PC-3 (cell line): ENCODE measurements at regions not wholly inside any gene's neighbourhood (a gene's known extent, or its start where the extent isn't known, plus 50 kb on each side); places are given as distances from the start of the nearest gene placed in this dataset.

ENCODE experiments used
- ATAC-seq: fragments of 200-7000 bp; cut with Tn5 transposase; 2 replicates; pipeline ENCODE4 v1.9.1; 2020; ENCODE audit warnings: mild to moderate bottlenecking, moderate library complexity
- BruUV-seq: library from RNA; stranded (reverse); fragments of 400-500 nt; replicated peaks from 2 replicates; lab custom pipeline; 2021; lab: Mats Ljungman, UMichigan
- CTCF ChIA-PET: fragments of 300-600 bp; sonication (Branson Sonifier 250); formaldehyde crosslinking; loops from one replicate; lab custom pipeline; 2022; ENCODE audit warnings: antibody characterized with exemption; lab: Charles Lee
- POLR2A ChIA-PET: fragments of 300-600 bp; sonication (Branson Sonifier 250); formaldehyde crosslinking; loops from one replicate; lab custom pipeline; 2022; ENCODE audit warnings: antibody characterized with exemption; ENCODE audit not compliant: unreplicated experiment; lab: Charles Lee
- DNase-seq: peaks from one replicate; pipeline ENCODE4 v3.0.0-alpha.2; 2015
- H2AFZ ChIP-seq: fragments of 300-600 bp; sonication (generic); 2 replicates; pipeline ENCODE4 v1.6.0; 2016; ENCODE audit warnings: antibody characterized with exemption, low read length
- H3F3A ChIP-seq: fragments of 300-600 bp; sonication (generic); one replicate; pipeline ENCODE4 v1.6.0; 2017; ENCODE audit warnings: antibody characterized with exemption, low read length, control low read depth, mild to moderate bottlenecking; ENCODE audit not compliant: unreplicated experiment
- H3K27ac ChIP-seq: fragments of 300-600 bp; sonication (generic); 2 replicates; pipeline ENCODE4 v1.5.1; 2016; ENCODE audit warnings: mild to moderate bottlenecking, low read length
- H3K27me3 ChIP-seq: fragments of 300-600 bp; sonication (generic); 2 replicates; pipeline ENCODE4 v1.6.1; 2016; ENCODE audit warnings: low read length, mixed read lengths
- H3K36me3 ChIP-seq: fragments of 300-600 bp; sonication (generic); 2 replicates; pipeline ENCODE4 v1.6.1; 2016; ENCODE audit warnings: low read depth, mixed run types, low read length, mixed read lengths
- H3K4me1 ChIP-seq: fragments of 300-600 bp; sonication (generic); 2 replicates; pipeline ENCODE4 v1.5.1; 2016; ENCODE audit warnings: low read length; ENCODE audit not compliant: insufficient read depth
- H3K4me2 ChIP-seq: fragments of 300-600 bp; sonication (generic); 2 replicates; pipeline ENCODE4 v1.6.0; 2016; ENCODE audit warnings: low read length
- H3K4me3 ChIP-seq: fragments of 300-600 bp; sonication (generic); 2 replicates; pipeline ENCODE4 v1.5.1; 2016; ENCODE audit warnings: mild to moderate bottlenecking, low read length, mixed read lengths
- H3K79me2 ChIP-seq: fragments of 300-600 bp; sonication (generic); 2 replicates; pipeline ENCODE4 v1.6.1; 2017; ENCODE audit warnings: low read length, mixed read lengths
- H3K9ac ChIP-seq: fragments of 300-600 bp; sonication (generic); 2 replicates; pipeline ENCODE4 v1.6.0; 2016; ENCODE audit warnings: mild to moderate bottlenecking, low read length
- H3K9me2 ChIP-seq: fragments of 300-600 bp; sonication (generic); replicated peaks from 2 replicates; pipeline ENCODE4 v1.6.1; 2016; ENCODE audit warnings: mixed run types, low read length, mixed read lengths
- H3K9me3 ChIP-seq: fragments of 300-600 bp; sonication (generic); 2 replicates; pipeline ENCODE4 v1.6.1; 2016; ENCODE audit warnings: low read length, mixed read lengths
- H4K20me1 ChIP-seq: fragments of 300-600 bp; sonication (generic); 2 replicates; pipeline ENCODE4 v1.6.1; 2016; ENCODE audit warnings: low read length, mixed read lengths
- CTCF ChIP-seq: fragments of 300-600 bp; sonication (generic); conservative IDR thresholded peaks from 2 replicates; pipeline ENCODE4 v1.5.1; 2017; ENCODE audit warnings: antibody characterized with exemption, low read depth, mild to moderate bottlenecking, low read length
- EZH2 ChIP-seq: fragments of 300-600 bp; sonication (generic); IDR thresholded peaks from one replicate; pipeline ENCODE4 v1.6.1; 2017; ENCODE audit warnings: antibody characterized with exemption, mild to moderate bottlenecking, low read length; ENCODE audit not compliant: unreplicated experiment
- EZH2phosphoT487 ChIP-seq: fragments of 300-600 bp; sonication (generic); IDR thresholded peaks from 2 replicates; pipeline ENCODE4 v1.6.1; 2018; ENCODE audit warnings: mild to moderate bottlenecking, antibody characterized with exemption, low read length, borderline replicate concordance
- intact Hi-C: fragments of 100-400 bp; cut with micrococcal nuclease; formaldehyde crosslinking; loops from 2 replicates; pipeline ENCODE4 v1.9.0; 2023

DNA sequence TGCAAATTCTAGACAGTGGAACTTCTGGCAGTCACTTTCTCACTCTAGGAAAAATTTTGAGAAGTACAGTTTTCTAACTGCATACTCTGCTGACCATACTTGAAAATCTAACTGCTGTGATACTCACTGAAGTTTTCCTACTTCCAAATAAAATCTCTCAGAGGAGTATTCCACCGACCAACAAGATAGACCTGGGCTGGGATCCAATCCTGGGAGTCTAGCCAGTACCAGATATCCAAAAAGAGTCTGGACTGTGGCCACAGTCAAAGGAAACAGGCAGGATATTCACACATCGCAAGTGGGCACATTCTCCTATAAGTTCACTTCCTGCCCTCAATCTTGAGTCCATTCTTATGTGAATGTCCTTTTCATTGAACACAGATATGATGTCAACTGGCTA is 1138.7 kb upstream of the PCDH7 start:
- Histone ChIP-seq H4K20me1 (no peaks in the 10 kb centered on the region), H3K4me2 (no peak overlapping the region), H3K9ac (no peak overlapping the region), H3K9me3 (no peaks in the 10 kb centered on the region), H3K79me2 (no peaks in the 10 kb centered on the region), H2AFZ (no peak overlapping the region), H3K27ac (no peak overlapping the region), H3K4me3 (no peak overlapping the region), H3K27me3 (no peaks in the 10 kb centered on the region), H3F3A (no peaks in the 10 kb centered on the region), H3K4me1 (no peaks in the 10 kb centered on the region), H3K9me2 (no peaks in the 10 kb centered on the region), H3K36me3 (no peaks in the 10 kb centered on the region)
- ChIA-PET POLR2A (no interaction called here), CTCF (no interaction called here)
- ATAC-seq (no peak; the same call in 1 of the 2 replicates), DNase-seq (no peak)
- BruUV-seq, result no TSS peak
- intact Hi-C loops, result no loop called here
- TF ChIP-seq EZH2 (no peak), EZH2phosphoT487 (no peak), CTCF (no peak)

- H3K4me2 ChIP-seq, result no peak overlapping the region
- peaks cover 6% of the 10 kb centered on the region for H3K4me1 ChIP-seq
- H3K79me2 ChIP-seq, result no peaks in the 10 kb centered on the region
- peak overlapping the region; percentile 20; the same call in 1 of the 2 replicates for H3K9ac ChIP-seq
- peak; percentile 75 for DNase-seq
- TF ChIP-seq EZH2, result no peak
- TF ChIP-seq EZH2phosphoT487, result no peak
- TF ChIP-seq CTCF, result no peak
- ChIA-PET POLR2A (no interaction called here), CTCF (no interaction called here)
- no peaks in the 10 kb centered on the region for H3K9me2 ChIP-seq
- no peak overlapping the region for H2AFZ ChIP-seq
- no peaks in the 10 kb centered on the region for H3K9me3 ChIP-seq
- BruUV-seq, result no TSS peak
- H3K36me3 ChIP-seq, result no peaks in the 10 kb centered on the region
- peak; percentile 99 for ATAC-seq
- intact Hi-C loops, result no loop called here
- no peaks in the 10 kb centered on the region for H4K20me1 ChIP-seq
- H3K27ac ChIP-seq, result peak overlapping the region; percentile 81
- H3K27me3 ChIP-seq, result no peaks in the 10 kb centered on the region
- H3K4me3 ChIP-seq, result no peak overlapping the region
- no peaks in the 10 kb centered on the region for H3F3A ChIP-seq
Measured at GRCh38 chr4:29588617-29589016, 1131.6 kb upstream of the PCDH7 start.

DNA sequence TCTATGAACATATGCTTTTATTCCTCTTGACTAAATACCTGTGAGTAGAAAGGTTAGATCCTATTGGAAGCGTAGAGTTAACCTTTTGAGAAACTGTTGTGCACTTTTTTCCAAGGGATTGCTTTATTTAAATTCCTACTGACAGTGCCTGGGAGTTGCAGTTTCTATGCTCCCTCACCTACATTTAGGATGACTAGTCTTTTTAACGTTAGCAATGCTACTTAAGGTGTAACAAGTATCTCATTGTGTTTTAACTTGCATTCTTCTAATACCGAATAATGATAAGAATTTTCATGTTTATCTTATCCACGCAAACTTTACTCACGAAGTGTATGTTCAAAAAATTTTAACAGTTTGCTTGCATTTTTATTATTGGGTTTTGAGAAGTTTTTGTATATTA is 1123.9 kb upstream of the PCDH7 start:
- Histone ChIP-seq H3K27me3 (no peaks in the 10 kb centered on the region), H3K9me3 (no peaks in the 10 kb centered on the region), H3K27ac (peak overlapping the region; percentile 76), H3K36me3 (no peaks in the 10 kb centered on the region), H3K9ac (peak overlapping the region; percentile 49), H3K79me2 (no peaks in the 10 kb centered on the region), H3K4me3 (no peak overlapping the region), H2AFZ (peak overlapping the region; percentile 56), H3K9me2 (no peaks in the 10 kb centered on the region), H3K4me2 (peak overlapping the region; percentile 49), H4K20me1 (no peaks in the 10 kb centered on the region), H3F3A (no peaks in the 10 kb centered on the region), H3K4me1 (peaks cover 13% of the 10 kb centered on the region)
- BruUV-seq, result no TSS peak
- TF ChIP-seq EZH2phosphoT487, result no peak
- TF ChIP-seq EZH2, result no peak
- no peak for TF ChIP-seq CTCF
- POLR2A ChIA-PET, result no interaction called here
- peak; percentile 68 for DNase-seq
- ATAC-seq, result peak; percentile 85
- intact Hi-C loops, result no loop called here
- CTCF ChIA-PET, result no interaction called here
